ENCODE measurements at regions not wholly inside any gene's neighbourhood (a gene's known extent, or its start where the extent isn't known, plus 50 kb on each side); places are given as distances from the start of the nearest gene placed in this dataset.

- ATAC-seq (no peak), DNase-seq (ENCODE audit: low read depth, low spot score) (no peak)
- RAD21 ChIA-PET (ENCODE audit: low non-redundant PET in 1 of 2, low total read pairs in 2 of 2, uncharacterized antibody in 2 of 2, unreplicated experiment in 2 of 2) = no interaction called here
- no peaks in the 10 kb centered on the region for H3K36me3 ChIP-seq (ENCODE audit: control insufficient read depth in 1 of 2, insufficient read depth in 2 of 2, low read length in 2 of 2)
- no peaks in the 10 kb centered on the region for H3K79me2 ChIP-seq (ENCODE audit: insufficient read depth, low read length)
- no peaks in the 10 kb centered on the region for H3K9me3 ChIP-seq (ENCODE audit: control insufficient read depth in 1 of 2, insufficient read depth in 1 of 2, low read depth in 1 of 2, low read length in 2 of 2)
- no TSS peak for BruUV-seq (replicated peaks)
- no peak overlapping the region for H3K4me3 ChIP-seq (replicated peaks in 1 of 2; ENCODE audit: low read depth in 1 of 2, low read length in 2 of 2)
- H3K27me3 ChIP-seq (ENCODE audit: insufficient read depth, low read length) = peaks cover 48% of the 10 kb centered on the region
- intact Hi-C loops (cut with micrococcal nuclease) = no loop called here
- no peaks in the 10 kb centered on the region for H4K20me1 ChIP-seq (ENCODE audit: insufficient read depth)
- no peak overlapping the region for H2AFZ ChIP-seq (ENCODE audit: low read depth, low read length, poor library complexity, severe bottlenecking)
- POLR2A ChIA-PET = no interaction called here
- no peak for TF ChIP-seq CBX3 (IDR thresholded peaks at IDR 0.05; ENCODE audit: low read depth)
- H3K4me1 ChIP-seq (ENCODE audit: control insufficient read depth in 1 of 2, insufficient read depth in 2 of 2, low read length in 2 of 2) = no peaks in the 10 kb centered on the region
- H3K27ac ChIP-seq (ENCODE audit: low read depth, low read length) = no peak overlapping the region
- CTCF ChIA-PET = no interaction called here
- H3K4me2 ChIP-seq (ENCODE audit: low read length) = no peak overlapping the region
- no peak overlapping the region for H3K9ac ChIP-seq (ENCODE audit: low read length)
- no peaks in the 10 kb centered on the region for H3K9me2 ChIP-seq (ENCODE audit: insufficient read depth)
These were observed 185.6 kb downstream of the INSC start for GRCh38 chr11:15300341-15300740.

DNA sequence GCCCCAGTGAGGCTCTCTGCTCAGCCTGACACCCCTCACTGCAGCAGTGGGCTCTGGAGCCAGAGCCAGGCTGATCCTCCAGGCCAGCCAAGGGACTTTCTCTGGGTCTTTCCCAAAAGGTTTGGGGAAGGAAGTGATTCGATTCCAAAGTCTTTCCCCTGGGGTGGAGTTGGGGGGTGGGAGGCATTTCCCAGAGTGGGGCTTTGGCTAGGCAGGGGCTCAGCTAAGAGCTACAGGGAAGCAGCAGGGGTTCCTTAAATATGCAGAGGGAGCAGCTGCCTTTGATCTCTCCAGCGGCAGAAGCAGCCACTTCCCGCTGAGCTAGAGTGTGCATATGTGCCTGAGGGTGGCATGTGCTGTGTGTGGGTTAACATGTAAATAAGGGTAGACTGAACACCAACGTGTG is 192.9 kb downstream of the INSC start:
- H3K4me2 ChIP-seq (ENCODE audit: low read length) = no peak overlapping the region
- DNase-seq (ENCODE audit: low read depth, low spot score) (no peak), ATAC-seq (no peak)
- H3K79me2 ChIP-seq (ENCODE audit: insufficient read depth, low read length) = no peaks in the 10 kb centered on the region
- no TSS peak for BruUV-seq (replicated peaks)
- TF ChIP-seq EZH2 (IDR thresholded peaks at IDR 0.05) = no peak
- TF ChIP-seq, protein P1, sequence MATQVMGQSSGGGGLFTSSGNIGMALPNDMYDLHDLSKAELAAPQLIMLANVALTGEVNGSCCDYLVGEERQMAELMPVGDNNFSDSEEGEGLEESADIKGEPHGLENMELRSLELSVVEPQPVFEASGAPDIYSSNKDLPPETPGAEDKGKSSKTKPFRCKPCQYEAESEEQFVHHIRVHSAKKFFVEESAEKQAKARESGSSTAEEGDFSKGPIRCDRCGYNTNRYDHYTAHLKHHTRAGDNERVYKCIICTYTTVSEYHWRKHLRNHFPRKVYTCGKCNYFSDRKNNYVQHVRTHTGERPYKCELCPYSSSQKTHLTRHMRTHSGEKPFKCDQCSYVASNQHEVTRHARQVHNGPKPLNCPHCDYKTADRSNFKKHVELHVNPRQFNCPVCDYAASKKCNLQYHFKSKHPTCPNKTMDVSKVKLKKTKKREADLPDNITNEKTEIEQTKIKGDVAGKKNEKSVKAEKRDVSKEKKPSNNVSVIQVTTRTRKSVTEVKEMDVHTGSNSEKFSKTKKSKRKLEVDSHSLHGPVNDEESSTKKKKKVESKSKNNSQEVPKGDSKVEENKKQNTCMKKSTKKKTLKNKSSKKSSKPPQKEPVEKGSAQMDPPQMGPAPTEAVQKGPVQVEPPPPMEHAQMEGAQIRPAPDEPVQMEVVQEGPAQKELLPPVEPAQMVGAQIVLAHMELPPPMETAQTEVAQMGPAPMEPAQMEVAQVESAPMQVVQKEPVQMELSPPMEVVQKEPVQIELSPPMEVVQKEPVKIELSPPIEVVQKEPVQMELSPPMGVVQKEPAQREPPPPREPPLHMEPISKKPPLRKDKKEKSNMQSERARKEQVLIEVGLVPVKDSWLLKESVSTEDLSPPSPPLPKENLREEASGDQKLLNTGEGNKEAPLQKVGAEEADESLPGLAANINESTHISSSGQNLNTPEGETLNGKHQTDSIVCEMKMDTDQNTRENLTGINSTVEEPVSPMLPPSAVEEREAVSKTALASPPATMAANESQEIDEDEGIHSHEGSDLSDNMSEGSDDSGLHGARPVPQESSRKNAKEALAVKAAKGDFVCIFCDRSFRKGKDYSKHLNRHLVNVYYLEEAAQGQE (IDR thresholded peaks at IDR 0.05; ENCODE audit: low read depth) = no peak
- no peak for TF ChIP-seq EGR1 (IDR thresholded peaks at IDR 0.05; ENCODE audit: low read depth)
- no peaks in the 10 kb centered on the region for H3K36me3 ChIP-seq (ENCODE audit: control insufficient read depth in 1 of 2, insufficient read depth in 2 of 2, low read length in 2 of 2)
- ChIA-PET POLR2A (no interaction called here), CTCF (no interaction called here), RAD21 (ENCODE audit: low non-redundant PET in 1 of 2, low total read pairs in 2 of 2, uncharacterized antibody in 2 of 2, unreplicated experiment in 2 of 2) (no interaction called here)
- H4K20me1 ChIP-seq (ENCODE audit: insufficient read depth) = no peaks in the 10 kb centered on the region
- no peak overlapping the region for H3K4me3 ChIP-seq (replicated peaks in 1 of 2; ENCODE audit: low read depth in 1 of 2, low read length in 2 of 2)
- peaks cover 25% of the 10 kb centered on the region for H3K27me3 ChIP-seq (ENCODE audit: insufficient read depth, low read length)
- H3K9ac ChIP-seq (ENCODE audit: low read length) = no peak overlapping the region
- intact Hi-C loops (cut with micrococcal nuclease) = no loop called here
- no peak overlapping the region for H2AFZ ChIP-seq (ENCODE audit: low read depth, low read length, poor library complexity, severe bottlenecking)
- H3K27ac ChIP-seq (ENCODE audit: low read depth, low read length) = no peak overlapping the region
- no peaks in the 10 kb centered on the region for H3K9me2 ChIP-seq (ENCODE audit: insufficient read depth)
- no peaks in the 10 kb centered on the region for H3K4me1 ChIP-seq (ENCODE audit: control insufficient read depth in 1 of 2, insufficient read depth in 2 of 2, low read length in 2 of 2)
- H3K9me3 ChIP-seq (ENCODE audit: control insufficient read depth in 1 of 2, insufficient read depth in 1 of 2, low read depth in 1 of 2, low read length in 2 of 2) = no peaks in the 10 kb centered on the region

All from HCT116 (cell line).